HG03469 (cell line): ENCODE measurements at regions not wholly inside any gene's neighbourhood (a gene's known extent, or its start where the extent isn't known, plus 50 kb on each side); places are given as distances from the start of the nearest gene placed in this dataset.
"Not testable (repeated sequence)": the region's sequence is repeated elsewhere in the genome, so short reads cannot be mapped to it uniquely, and the experiment has no call there.

Experiments
- ATAC-seq: cut with Tn5 transposase; IDR thresholded peaks from one replicate; pipeline ENCODE4 v1.9.1; 2021; ENCODE audit warnings: mild to moderate bottlenecking, moderate library complexity, moderate number of reproducible peaks; ENCODE audit not compliant: unreplicated experiment

DNA sequence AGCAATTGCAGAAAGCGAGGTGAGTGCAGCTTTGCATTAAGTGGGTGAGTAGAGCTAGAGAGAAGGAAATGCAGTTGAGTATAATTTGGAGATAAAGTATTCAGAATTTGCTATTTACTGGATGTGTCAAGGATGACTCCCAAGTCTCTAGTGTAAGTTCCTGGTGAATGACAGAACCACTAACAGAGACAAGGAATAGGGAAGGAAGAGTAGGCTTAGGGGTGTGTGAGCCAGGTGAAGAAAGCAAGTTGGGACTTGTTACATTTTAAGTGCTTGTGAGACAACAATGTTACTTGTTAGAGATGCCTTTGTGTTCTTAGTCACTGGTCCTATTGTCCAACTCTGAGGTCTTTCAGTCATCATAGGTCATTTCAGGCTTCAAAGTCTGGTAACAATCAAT, 70.8 kb downstream of the TBC1D26 start:
- ATAC-seq = not testable (repeated sequence)

DNA sequence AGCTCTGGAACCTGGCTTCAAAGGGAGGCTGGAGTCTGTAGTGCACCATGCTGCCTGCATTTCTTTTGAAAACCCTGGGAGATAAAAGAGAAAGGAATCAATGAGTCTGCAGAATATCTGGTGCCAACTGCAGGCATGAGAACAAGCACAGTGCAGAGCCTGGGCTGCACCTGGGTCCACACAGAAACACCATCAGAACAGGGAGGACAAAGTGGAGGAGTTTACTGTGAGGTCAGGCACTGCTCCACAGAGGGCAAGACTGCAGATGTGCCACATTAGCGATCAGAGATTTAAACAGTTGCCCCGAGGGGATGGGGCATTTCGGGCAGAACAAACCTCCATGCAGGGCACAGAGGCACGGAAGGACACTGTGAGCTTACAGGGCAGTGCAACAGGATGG, 74.7 kb downstream of the TBC1D26 start:
- ATAC-seq = not testable (repeated sequence)

DNA sequence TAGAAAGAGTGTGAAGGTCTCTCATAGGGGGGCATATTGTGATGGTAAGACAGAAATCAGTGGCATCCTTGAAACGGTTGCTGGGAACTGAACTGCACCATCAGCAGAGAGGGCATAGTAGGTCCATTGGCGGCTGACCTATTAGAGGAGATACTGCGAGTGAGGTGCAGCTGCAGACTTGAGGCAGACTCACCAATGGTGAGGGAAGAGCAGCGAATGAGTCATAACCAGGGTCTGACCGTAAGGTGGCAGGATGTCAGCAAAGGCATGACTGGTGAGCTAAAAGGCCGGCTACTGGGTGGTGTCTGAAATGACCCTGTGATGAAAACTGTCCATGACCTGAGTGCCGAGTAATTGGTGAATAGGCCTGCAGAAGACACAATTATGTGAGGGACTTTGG, 81.3 kb downstream of the TBC1D26 start:
- ATAC-seq = not testable (repeated sequence)

DNA sequence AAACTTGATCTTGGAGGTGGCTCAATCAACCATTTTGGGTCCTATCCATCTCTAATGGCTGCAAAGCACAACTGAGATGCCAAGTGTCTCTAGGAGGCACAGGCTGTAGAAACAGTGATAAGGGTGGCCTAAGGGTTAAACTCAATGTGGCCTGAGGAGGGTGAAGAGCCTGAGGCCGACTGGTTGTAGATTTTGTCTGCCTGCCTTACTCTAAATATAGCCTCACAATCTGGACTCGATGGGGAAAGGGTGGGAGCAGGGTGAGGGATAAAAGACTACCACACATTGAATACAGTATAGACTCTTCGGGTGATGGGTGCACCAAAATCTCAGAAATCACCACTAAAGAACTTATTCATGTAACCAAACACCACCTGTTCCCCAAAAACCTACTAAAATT, 81.9 kb downstream of the TBC1D26 start:
- ATAC-seq = not testable (repeated sequence)

DNA sequence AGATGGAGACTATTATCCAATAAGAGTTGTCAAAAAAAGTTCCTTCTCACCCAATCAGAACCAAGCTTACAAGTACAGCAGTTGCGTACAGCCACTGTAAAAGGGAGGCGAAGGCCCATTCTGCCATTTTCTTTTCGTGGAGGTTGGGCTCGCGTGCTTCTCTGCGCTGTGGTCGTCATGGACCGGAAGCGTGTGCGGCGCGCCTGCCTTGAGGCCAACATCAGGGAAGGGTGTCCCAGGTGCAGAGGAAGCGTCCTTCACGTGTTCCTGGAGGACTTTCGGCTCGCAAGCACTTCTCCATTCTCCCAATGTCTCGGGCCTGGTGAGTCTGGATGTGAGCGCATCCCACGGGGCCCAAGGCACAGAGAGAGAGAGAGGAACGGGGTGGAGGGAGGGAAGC, 85.8 kb downstream of the TBC1D26 start:
- not testable (repeated sequence) for ATAC-seq

DNA sequence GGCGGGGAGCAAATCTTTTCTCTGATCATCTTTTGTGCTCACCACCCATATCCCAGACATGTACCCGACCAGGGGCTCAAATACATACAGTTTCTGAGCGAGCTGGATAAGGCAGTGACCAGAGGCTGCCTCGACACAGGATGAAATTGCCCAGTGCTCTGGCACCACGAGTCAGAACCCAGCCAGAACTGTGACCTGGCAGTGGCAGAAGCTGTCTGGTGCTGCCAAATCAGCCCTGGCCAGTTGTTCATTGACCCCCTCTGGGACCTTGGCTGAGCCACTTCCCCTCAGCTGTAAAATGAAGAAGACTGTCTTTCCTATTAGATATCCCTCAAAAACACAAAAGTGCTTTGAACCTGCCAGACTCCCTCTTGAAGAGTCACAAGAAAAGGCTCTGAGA, 90.2 kb downstream of the TBC1D26 start:
- ATAC-seq = not testable (repeated sequence)

DNA sequence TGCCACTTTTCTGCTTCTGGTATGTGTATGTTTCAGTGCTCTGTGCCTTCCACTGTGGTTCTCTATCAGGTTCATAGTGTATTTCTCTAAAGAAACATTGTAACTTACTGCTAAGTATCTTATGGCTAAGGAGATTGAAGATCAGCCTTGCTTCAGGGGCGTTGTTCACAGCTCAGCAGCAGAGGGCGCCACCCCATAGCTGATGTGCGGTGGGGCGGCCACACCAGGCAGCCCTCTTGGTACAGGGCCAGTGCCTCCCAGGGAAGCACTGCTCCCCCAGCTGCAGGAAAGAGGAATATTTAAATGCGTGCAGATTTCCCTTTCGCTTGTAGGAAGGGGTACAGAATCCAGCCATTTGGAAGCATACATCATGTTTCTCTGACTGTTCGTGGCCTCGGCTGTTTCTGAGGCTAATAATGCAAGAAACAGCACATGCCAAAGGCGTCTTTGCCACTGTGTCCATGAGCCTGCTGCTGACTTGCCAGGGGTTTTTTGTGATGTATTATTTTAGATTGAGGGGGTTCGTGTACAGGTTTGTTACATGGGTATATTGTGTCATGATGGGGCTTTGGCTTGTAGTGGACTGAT, 96.7 kb downstream of the TBC1D26 start:
- not testable (repeated sequence) for ATAC-seq

DNA sequence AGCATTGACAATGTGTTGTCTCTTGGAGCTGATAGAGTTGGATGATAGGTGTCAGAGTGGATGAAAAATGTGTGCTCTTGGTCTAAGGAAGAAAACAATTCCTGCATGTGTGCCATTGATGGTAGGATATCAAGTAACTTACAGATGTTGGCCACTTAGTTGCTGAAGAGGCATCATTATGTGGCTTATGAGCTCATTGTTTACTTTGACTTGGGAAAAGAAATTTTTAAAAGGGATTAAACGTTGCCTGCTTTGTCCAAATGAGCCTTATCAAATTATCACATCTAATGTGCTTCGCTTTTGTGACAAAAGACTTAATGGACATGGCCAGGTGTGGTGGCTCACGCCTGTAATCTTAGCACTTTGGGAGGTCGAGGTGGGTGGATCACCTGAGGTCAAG, 98.1 kb downstream of the TBC1D26 start:
- not testable (repeated sequence) for ATAC-seq

DNA sequence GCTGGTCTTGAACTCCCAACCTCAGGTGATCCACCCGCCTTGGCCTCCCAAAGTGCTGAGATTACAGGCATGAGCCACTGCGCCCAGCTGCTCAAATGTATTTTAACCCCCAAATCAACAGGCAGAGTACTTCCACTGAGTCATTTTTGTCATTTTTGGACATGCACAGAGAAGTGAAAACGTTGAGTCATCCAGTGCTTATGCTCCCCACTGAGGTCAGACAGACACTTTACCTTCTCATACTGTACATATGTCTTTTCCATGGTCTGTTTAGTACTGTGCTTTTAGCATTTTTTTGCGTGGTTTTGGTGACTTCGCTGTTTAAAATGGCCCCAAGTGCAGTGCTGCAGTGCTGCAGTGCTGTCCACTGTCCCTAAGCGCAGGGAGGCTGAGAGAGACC, 99.1 kb downstream of the TBC1D26 start:
- peak; percentile 93 for ATAC-seq

DNA sequence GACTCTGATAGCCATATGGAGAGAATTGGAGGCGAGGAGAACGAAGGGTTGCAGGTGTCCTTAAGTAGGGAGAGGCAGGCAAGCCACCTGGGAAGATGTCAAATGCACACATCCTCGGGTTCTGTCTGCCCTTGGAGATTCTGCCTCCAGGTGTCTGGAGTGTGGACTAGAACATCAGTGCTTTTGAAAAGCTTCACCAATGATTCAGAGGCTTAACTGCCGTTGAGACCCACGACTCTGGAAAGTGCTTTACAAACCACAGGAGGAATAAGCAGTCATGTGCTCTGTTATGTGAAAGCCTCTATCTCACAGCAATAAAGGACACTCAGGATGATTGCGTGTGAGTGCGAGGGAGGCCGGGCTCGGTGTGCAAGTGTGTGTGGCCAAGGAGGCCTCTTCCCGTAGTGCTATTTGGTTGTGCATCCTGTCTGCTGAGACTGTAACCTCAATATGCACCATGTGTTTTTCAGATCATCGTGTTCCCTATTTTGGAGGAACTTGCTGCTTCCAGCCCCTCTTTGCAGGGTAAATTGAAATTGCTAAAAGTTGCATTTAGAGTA, 100.9 kb downstream of the TBC1D26 start:
- not testable (repeated sequence) for ATAC-seq

DNA sequence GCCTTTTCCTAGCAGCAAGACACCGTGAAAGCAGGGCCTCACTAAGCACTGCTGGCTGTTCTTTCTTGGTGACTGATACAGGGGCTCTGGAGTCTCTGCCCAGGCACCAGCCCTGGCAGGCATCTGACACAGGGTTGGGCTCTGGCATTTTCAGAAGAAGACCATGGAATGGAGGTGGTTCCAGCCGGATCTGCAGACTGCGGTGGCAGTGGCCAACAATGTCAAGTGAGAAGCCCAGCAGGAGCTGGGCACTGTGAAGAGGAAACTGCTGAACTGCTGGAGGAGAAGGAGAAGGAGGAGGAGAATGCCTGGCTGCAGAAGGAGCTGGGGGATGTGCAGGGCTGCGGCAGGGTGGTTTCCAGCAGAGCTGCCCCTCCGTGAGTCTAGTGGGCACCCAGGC, 101.8 kb downstream of the TBC1D26 start:
- not testable (repeated sequence) for ATAC-seq

DNA sequence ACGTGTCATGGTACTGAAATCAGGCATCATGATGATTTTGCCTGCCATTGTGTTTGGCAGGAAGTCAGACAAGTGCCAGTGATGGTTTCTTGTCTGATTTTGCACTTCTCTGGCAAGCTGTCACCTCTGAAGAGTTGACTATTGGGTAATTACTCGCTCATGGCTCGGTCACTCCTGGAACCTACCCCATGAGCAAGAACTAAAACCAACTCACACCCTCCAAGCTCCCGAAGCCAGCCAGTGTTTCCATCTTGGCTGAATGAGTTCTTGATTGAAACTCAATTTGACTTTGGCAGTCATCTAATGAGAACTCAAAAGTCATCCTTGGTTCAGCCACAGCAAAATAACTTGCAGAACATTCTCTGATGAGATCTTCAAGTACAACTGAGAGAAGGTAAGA, 103.4 kb downstream of the TBC1D26 start:
- ATAC-seq = not testable (repeated sequence)

DNA sequence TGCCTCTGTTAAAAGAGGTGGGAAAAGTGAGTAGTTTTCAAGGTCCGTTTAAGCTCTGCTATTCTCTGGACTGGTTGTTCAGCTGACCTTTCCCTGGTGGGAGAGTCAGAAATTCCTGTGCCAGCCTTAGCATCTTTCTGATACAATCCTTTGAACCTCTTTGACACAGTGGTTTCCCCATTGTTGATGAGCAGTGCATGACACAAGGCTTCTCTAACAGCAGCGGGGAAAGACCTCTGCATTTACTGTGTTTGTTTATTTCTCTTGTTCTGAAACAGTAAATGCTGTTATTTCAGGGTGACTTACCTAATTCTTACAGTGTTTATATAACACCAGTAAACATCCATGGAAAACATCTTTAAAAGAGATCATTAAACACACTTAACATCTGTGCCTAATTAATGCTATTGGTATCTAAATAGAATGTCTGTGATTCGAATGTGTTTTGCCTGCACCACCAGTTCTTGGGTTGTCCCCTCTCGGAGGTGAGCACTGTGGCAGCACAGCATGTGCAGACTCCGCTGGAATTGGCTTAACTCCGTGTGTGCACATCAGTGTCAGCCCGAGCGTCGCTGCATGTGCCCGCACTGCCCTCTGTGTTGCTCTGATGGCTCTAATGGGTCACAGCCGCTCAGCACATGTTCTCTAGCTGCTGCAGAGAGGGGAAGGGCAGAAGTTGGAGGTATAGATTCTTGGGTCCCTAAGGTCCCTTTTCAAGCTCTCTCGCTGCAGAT, 104.3 kb downstream of the TBC1D26 start:
- ATAC-seq = not testable (repeated sequence)

DNA sequence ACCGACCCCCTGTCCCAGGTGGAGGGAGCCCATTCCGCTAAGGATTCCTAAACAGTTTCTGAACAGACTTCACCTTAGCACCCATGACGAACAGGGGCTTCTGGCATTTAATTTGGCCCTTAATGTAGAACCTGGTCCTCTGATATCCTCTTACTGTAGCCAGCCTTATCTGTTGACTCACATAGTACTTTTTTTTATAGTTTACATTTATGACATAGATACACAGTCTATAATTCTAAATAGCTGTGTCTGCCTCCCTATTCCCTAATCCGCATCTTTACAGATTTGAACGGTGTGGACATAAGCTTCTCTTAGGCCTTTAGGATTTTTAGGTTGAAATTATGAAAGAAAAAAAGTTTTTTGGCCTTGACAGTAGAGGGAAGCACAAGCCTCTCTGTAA, 104.9 kb downstream of the TBC1D26 start:
- ATAC-seq = not testable (repeated sequence)

DNA sequence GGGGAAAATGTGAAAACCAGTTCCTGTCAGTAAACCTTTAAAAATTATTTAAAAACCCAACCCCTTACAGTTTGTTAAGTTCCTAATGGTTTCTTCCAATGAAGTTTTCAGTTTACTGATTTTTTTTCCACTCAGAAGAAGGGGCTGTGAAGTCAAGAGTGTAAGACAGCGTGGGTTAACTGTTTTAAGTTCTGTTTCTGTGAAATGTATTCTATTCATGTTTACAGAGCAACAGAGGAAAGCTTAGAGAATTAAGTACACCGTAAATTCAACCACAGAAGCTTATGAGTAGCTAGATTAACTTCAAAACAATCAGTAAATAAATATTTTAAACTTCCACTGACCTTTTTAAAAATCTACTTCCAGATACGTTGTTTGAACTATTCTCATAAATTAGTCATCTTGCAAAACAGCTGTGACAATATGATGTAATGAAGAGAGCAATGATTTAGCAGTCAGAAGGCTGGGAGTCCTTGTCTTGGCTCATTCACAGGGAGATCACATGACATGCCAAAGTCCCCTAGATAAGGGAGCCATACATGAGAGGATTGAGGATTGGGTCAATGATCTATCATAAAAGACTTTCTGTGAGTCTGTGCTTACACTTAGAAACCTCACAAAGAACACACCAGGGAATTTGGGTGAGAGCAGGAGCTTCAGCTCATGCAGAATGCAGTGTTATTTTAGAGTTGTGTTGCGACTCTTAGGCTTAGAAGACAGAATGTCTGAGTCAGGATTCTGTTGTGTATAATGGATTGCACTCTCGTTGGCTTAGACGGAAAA, 97.3 kb upstream of the ADORA2B start:
- ATAC-seq = not testable (repeated sequence)

DNA sequence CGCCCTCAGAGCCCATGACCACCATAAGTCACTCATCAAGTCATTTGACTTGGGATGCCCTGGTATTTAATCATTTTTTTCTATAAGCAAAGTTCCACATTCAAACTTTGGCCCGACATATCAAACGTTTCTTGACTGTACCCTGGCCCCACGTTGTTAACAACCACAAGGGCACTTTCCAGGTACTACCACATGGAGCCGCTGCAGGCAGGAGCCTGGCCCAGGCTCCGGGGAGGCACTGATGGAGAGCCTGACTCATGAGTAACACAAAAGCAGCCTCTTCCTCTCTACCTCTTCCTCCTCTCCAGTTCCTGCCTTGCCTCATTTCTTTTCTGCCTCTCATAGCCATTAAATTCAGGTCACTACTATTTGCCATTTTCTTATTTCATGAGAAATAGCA, 95.9 kb upstream of the ADORA2B start:
- ATAC-seq = not testable (repeated sequence)

DNA sequence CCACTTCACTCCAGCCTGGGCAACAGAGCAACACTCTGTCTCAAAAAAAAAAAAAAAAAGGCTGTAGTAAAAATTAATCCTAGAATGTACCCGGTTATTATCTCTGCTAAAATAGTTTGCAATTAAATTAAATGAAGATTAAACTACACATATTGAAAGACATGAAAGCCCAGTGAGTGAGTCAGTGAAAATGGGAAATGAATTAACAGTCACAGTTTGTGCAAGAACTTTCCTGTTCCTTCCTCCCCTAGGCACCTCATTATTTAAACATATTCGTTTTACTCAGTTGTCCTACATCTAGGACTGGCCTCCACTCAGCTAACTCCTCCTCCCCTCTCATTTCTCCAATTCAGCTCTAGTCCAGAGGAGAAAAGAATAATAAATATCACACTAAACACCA, 94.9 kb upstream of the ADORA2B start:
- ATAC-seq = not testable (repeated sequence)

DNA sequence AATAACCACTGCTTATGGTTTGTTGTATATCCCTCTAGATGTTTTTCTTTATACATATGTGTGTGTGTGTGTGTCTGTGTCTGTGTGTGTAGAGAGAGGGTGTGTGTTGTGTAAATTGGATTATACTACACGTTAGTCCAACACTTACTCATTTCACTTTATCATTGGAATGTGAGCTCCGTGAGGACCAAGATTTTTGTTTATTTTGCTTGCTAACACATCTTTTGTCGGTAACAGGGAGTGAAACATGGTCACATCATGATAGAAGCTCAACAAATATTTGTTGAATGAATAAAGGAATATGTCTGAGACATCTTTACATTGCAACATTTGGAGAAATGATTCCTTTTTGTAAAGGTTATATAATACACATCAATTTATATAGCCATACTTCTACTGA, 94.2 kb upstream of the ADORA2B start:
- ATAC-seq = not testable (repeated sequence)

DNA sequence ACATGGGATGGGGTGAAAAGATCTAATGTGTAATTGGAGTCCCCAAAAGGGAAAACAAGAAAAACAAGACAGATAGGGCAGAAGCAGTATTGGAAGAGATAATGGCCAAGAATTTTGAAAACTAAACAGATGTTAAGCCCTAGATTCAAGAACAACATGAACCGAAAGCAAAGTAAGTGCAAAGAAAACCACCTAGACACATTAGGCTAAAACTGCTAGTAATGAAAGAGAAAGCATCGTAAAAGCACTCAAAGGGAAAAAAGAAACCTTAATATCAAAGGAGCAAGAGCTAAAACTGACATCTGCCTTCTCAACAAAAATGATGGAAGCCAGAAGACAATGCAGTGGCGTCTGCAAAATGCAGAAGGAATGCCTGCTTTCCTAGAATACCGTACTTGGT, 92.1 kb upstream of the ADORA2B start:
- ATAC-seq = not testable (repeated sequence)

DNA sequence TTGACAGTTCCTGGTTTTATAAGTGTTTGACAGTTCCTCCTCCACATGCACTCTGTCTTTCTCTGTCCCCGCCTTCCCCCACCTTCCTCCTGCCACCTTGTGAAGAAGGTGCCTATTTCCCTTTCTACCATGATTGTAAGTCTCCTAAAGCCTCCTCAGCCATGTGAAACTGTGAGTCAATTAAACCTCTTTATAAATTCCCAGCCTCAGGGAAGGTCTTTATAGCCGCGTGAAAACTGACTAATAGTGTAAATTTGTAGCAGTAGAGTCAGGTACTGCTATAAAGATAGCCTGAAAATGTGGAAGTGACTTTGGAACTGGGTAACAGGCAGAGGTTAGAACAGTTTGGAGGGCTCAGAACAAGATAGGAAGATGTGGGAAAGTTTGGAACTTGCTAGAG, 88.7 kb upstream of the ADORA2B start:
- not testable (repeated sequence) for ATAC-seq

DNA sequence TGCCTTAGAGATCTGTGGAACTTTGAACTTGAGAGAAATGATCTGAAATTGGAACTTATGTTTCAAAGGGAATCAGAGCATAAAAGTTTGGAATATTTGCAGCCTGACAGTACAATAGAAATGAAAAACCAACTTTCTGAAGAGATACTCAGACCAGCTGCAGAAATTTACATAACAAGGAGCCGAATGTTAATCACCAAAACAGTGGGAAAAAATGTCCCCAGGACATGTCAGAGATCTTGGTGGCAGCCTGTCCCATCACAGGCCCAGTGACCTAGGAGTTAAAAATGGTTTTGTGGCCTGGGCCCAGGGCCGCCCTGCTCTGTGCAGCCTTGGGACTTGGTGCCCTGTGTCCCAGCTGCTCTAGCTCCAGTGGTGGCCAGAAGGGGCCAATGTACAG, 88.2 kb upstream of the ADORA2B start:
- not testable (repeated sequence) for ATAC-seq
